ENCODE measurements at regions not wholly inside any gene's neighbourhood (a gene's known extent, or its start where the extent isn't known, plus 50 kb on each side); places are given as distances from the start of the nearest gene placed in this dataset.
A peak's percentile ranks its signal among the peaks of the same experiment; 100 is the strongest.

DNA sequence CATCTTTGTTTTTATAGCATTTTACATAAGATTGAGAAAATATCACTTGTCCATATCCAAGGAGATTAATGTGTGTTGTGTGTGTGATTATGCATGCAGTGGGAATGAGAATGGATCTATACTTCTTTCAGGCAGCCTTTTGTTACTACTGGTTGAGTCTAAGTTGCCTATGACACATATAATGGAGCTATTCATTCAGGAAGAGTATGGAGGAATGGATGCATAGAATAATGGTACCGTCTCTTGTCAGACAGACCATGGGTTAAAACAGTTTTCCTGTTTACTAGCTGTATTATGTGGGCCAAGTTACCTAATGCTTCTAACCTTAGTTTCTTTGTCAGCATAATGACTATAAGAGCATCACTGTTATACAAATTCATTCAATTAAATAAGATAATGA, 155.4 kb upstream of the KYNU start:
- Histone ChIP-seq H3K4me2 (ENCODE audit: insufficient read depth in 1 of 2, low read depth in 2 of 2, low read length in 2 of 2) (no peak overlapping the region), H3K27ac (ENCODE audit: low read depth, low read length) (no peak overlapping the region), H3K4me3 (ENCODE audit: extremely low read depth in 1 of 4, insufficient read depth in 2 of 4, low read depth in 3 of 4, low read length in 4 of 4) (no peak overlapping the region), H3K23me2 (ENCODE audit: low read depth, low read length) (no peaks in the 10 kb centered on the region; the same call in 1 of the 2 replicates), H3K4ac (replicated peaks; ENCODE audit: insufficient read length, low read depth, low read length) (peak overlapping the region; percentile 62), H3K36me3 (ENCODE audit: control insufficient read depth in 2 of 4, insufficient read depth in 4 of 4, low read length in 3 of 4) (no peaks in the 10 kb centered on the region), H3K79me2 (ENCODE audit: control insufficient read depth in 1 of 2, insufficient read depth in 2 of 2, low read length in 2 of 2) (no peaks in the 10 kb centered on the region), H4K8ac (ENCODE audit: extremely low read depth, insufficient read depth, low read length) (no peak overlapping the region), H2BK20ac (ENCODE audit: low read length) (no peak overlapping the region), H4K5ac (ENCODE audit: insufficient read length, low read depth, low read length) (no peak overlapping the region), H4K20me1 (replicated peaks in 1 of 2; ENCODE audit: control insufficient read depth in 1 of 2, insufficient read depth in 2 of 2, low read length in 2 of 2) (no peaks in the 10 kb centered on the region), H2AFZ (ENCODE audit: low read length) (no peak overlapping the region), H3K14ac (ENCODE audit: insufficient read length) (no peak overlapping the region), H3K56ac (replicated peaks; ENCODE audit: insufficient read length, low read depth, low read length) (peak overlapping the region; percentile 80), H3K9me3 (ENCODE audit: insufficient read depth in 2 of 2, low read depth in 1 of 2, low read length in 1 of 2) (no peaks in the 10 kb centered on the region; a peak in 1 of 4 replicates), H2BK15ac (ENCODE audit: low read length) (no peak overlapping the region), H4K91ac (replicated peaks; ENCODE audit: insufficient read length, low read length) (no peak overlapping the region), H3K23ac (ENCODE audit: insufficient read length) (no peak overlapping the region), H2BK120ac (replicated peaks; ENCODE audit: low read depth, low read length) (no peak overlapping the region), H3K18ac (ENCODE audit: extremely low read depth, low read length) (no peak overlapping the region), H2BK12ac (ENCODE audit: low read depth, low read length) (no peak overlapping the region), H3K4me1 (replicated peaks in 1 of 4; ENCODE audit: control insufficient read depth in 3 of 4, insufficient read depth in 4 of 4, low read length in 3 of 4) (peaks cover 0 to 6% (median 0%) of the 10 kb centered on the region in 4 experiments; a peak in 1 of 7 replicates), H3K79me1 (ENCODE audit: low read depth, low read length) (no peaks in the 10 kb centered on the region), H3K9ac (replicated peaks in 1 of 4; ENCODE audit: extremely low read depth in 1 of 4, low read depth in 3 of 4, low read length in 3 of 4) (no peak overlapping the region), H2BK5ac (ENCODE audit: low read depth, low read length) (no peak overlapping the region), H3K27me3 (replicated peaks in 1 of 4; ENCODE audit: control insufficient read depth in 3 of 4, extremely low read depth in 1 of 4, insufficient read depth in 3 of 4, low read length in 3 of 4) (no peaks in the 10 kb centered on the region), H2AK5ac (ENCODE audit: low read depth, low read length) (no peak overlapping the region)
- ChIA-PET CTCF (ENCODE audit: partially characterized antibody) (no interaction called here), POLR2A (ENCODE audit: partially characterized antibody) (no interaction called here)
- FAIRE-seq = no peak
- no peak for DNase-seq (ENCODE audit: low read depth in 1 of 2, low spot score in 2 of 2)
- WGBS, 2 experiments (ENCODE audit: extremely low coverage in 1 of 2, insufficient coverage in 1 of 2, insufficient read length in 1 of 2, insufficient replicate concordance in 2 of 2, low coverage in 1 of 2, low lambda C conversion rate in 2 of 2, missing lambda C conversion rate in 1 of 2) = 75% methylated on average over 1 of the region's 1 CpG; no CpG with 5 or more reads in 1 of the 2 experiments
- TF ChIP-seq TCF12 (IDR thresholded peaks at IDR 0.05; ENCODE audit: low read depth, low read length) (no peak), EZH2 (IDR thresholded peaks at IDR 0.05; ENCODE audit: low read depth, low read length, severe bottlenecking) (no peak)
- TF ChIP-seq, protein P1, sequence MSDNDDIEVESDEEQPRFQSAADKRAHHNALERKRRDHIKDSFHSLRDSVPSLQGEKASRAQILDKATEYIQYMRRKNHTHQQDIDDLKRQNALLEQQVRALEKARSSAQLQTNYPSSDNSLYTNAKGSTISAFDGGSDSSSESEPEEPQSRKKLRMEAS (IDR thresholded peaks at IDR 0.05) = no peak

Data from H1 (cell line).